HEK293 (cell line): ENCODE measurements at regions not wholly inside any gene's neighbourhood (a gene's known extent, or its start where the extent isn't known, plus 50 kb on each side); places are given as distances from the start of the nearest gene placed in this dataset.

Experiments used
- CTCF ChIA-PET: fragments of 350-600 bp; formaldehyde crosslinking; extraction: SDS; loops from one replicate; lab custom pipeline; 2021; ENCODE audit warnings: antibody characterized with exemption; lab: Yijun Ruan, JAX
- POLR2A ChIA-PET: fragments of 300-600 bp; formaldehyde crosslinking; extraction: SDS; loops from one replicate; lab custom pipeline; 2020; ENCODE audit warnings: antibody characterized with exemption, inconsistent platforms; lab: Yijun Ruan, JAX
- H3K27ac ChIP-seq: fragments of 200-500 bp; sonication (Bioruptor generic); 2 replicates; pipeline ENCODE4 v1.5.1; 2014; ENCODE audit warnings: low read depth, low read length, control low read depth, inconsistent platforms; ENCODE audit errors: extremely low read depth
- H3K36me3 ChIP-seq, 2 experiments: fragments of 200-500 bp in 1 of 2; sonication (Bioruptor generic) in 1 of 2; 1 replicate in 1 of 2; 2 replicates in 1 of 2; pipeline ENCODE4 v1.5.1; 2014 to 2017; ENCODE audit warnings: inconsistent platforms in 2 of 2, low read length in 2 of 2; ENCODE audit not compliant: control insufficient read depth in 2 of 2, insufficient read depth in 1 of 2
- H3K4me1 ChIP-seq: fragments of 200-500 bp; sonication (Bioruptor generic); 2 replicates; pipeline ENCODE4 v1.5.1; 2014; ENCODE audit warnings: mild to moderate bottlenecking, low read length, inconsistent platforms; ENCODE audit not compliant: control insufficient read depth, insufficient read depth
- H3K4me3 ChIP-seq: 2 replicates; pipeline ENCODE4 v1.5.1; 2011; ENCODE audit warnings: low read depth, mild to moderate bottlenecking, control low read depth, low read length, moderate library complexity
- H3K9me3 ChIP-seq: fragments of 200-500 bp; sonication (Bioruptor generic); 2 replicates; pipeline ENCODE4 v1.5.1; 2014; ENCODE audit warnings: low read depth, low read length, inconsistent platforms; ENCODE audit not compliant: control insufficient read depth, insufficient read depth
- ATF2 ChIP-seq: fragments of 450-650 bp; formaldehyde crosslinking; IDR thresholded peaks from 2 replicates; pipeline ENCODE4 v1.5.1; 2016; ENCODE audit warnings: missing biosample characterization, missing genetic modification characterization, low read depth
- KLF8 ChIP-seq: fragments of 450-650 bp; formaldehyde crosslinking; IDR thresholded peaks from 2 replicates; pipeline ENCODE4 v1.5.1; 2016; ENCODE audit warnings: missing biosample characterization, missing genetic modification characterization
- MEIS1 ChIP-seq: sonication (generic); formaldehyde crosslinking; IDR thresholded peaks from 2 replicates; pipeline ENCODE4 v1.8.1; 2022; ENCODE audit warnings: missing genetic modification reagents, mild to moderate bottlenecking, borderline replicate concordance
- OSR2 ChIP-seq: fragments of 450-650 bp; formaldehyde crosslinking; IDR thresholded peaks from 2 replicates; pipeline ENCODE4 v1.5.1; 2016; ENCODE audit warnings: missing biosample characterization, missing genetic modification characterization
- PBX3 ChIP-seq: sonication (generic); formaldehyde crosslinking; IDR thresholded peaks from 2 replicates; pipeline ENCODE4 v1.8.1; 2022; ENCODE audit warnings: mild to moderate bottlenecking, moderate library complexity, missing genetic modification reagents
- SETDB1 ChIP-seq: IDR thresholded peaks from one replicate; pipeline ENCODE4 v1.6.1; 2017; ENCODE audit warnings: mild to moderate bottlenecking, low read length, moderate library complexity, mixed read lengths; ENCODE audit not compliant: insufficient read length
- ZBTB1 ChIP-seq: fragments of 450-650 bp; formaldehyde crosslinking; IDR thresholded peaks from 2 replicates; pipeline ENCODE4 v1.5.1; 2016; ENCODE audit warnings: missing biosample characterization, missing genetic modification characterization
- ZBTB21 ChIP-seq: fragments of 450-650 bp; formaldehyde crosslinking; IDR thresholded peaks from 2 replicates; pipeline ENCODE4 v1.5.1; 2017; ENCODE audit warnings: missing biosample characterization, missing genetic modification characterization
- ZBTB48 ChIP-seq: fragments of 450-650 bp; formaldehyde crosslinking; IDR thresholded peaks from 2 replicates; pipeline ENCODE4 v1.5.1; 2016; ENCODE audit warnings: missing biosample characterization, missing genetic modification characterization
- ZBTB49 ChIP-seq: fragments of 450-650 bp; formaldehyde crosslinking; IDR thresholded peaks from 2 replicates; pipeline ENCODE4 v1.5.1; 2016; ENCODE audit warnings: missing biosample characterization, missing genetic modification characterization, low read depth
- ZBTB6 ChIP-seq: fragments of 450-650 bp; formaldehyde crosslinking; IDR thresholded peaks from 2 replicates; pipeline ENCODE4 v1.5.1; 2017; ENCODE audit warnings: missing biosample characterization, missing genetic modification characterization
- ZBTB8A ChIP-seq: fragments of 450-650 bp; formaldehyde crosslinking; IDR thresholded peaks from 2 replicates; pipeline ENCODE4 v1.5.1; 2016; ENCODE audit warnings: missing biosample characterization, missing genetic modification characterization
- ZFP37 ChIP-seq: fragments of 450-650 bp; formaldehyde crosslinking; IDR thresholded peaks from 2 replicates; pipeline ENCODE4 v1.5.1; 2016; ENCODE audit warnings: missing biosample characterization, missing genetic modification characterization
- ZNF266 ChIP-seq: fragments of 450-650 bp; formaldehyde crosslinking; IDR thresholded peaks from 2 replicates; pipeline ENCODE4 v1.5.1; 2016; ENCODE audit warnings: missing biosample characterization, missing genetic modification characterization, low read depth
- ZNF354C ChIP-seq: fragments of 450-650 bp; formaldehyde crosslinking; IDR thresholded peaks from 2 replicates; pipeline ENCODE4 v1.5.1; 2016; ENCODE audit warnings: missing biosample characterization, missing genetic modification characterization, low read depth, borderline replicate concordance
- ZNF404 ChIP-seq: fragments of 450-650 bp; formaldehyde crosslinking; IDR thresholded peaks from 2 replicates; pipeline ENCODE4 v1.5.1; 2017; ENCODE audit warnings: missing biosample characterization, missing genetic modification characterization
- ZNF426 ChIP-seq: fragments of 450-650 bp; formaldehyde crosslinking; IDR thresholded peaks from 2 replicates; pipeline ENCODE4 v1.5.1; 2017; ENCODE audit warnings: missing biosample characterization, missing genetic modification characterization, mild to moderate bottlenecking, inconsistent platforms, moderate library complexity
- ZNF561 ChIP-seq: fragments of 450-650 bp; IDR thresholded peaks from 2 replicates; pipeline ENCODE4 v1.5.1; 2018; ENCODE audit warnings: missing biosample characterization, missing genetic modification characterization, borderline replicate concordance
- ZNF654 ChIP-seq: fragments of 450-650 bp; formaldehyde crosslinking; IDR thresholded peaks from 2 replicates; pipeline ENCODE4 v1.5.1; 2016; ENCODE audit warnings: low read depth, missing biosample characterization, missing genetic modification characterization
- ZSCAN30 ChIP-seq: fragments of 450-650 bp; IDR thresholded peaks from 2 replicates; pipeline ENCODE4 v1.5.1; 2018; ENCODE audit warnings: missing biosample characterization, mild to moderate bottlenecking, missing genetic modification characterization, moderate library complexity
- TF ChIP-seq, protein P1 (sequence below): fragments of 450-650 bp; formaldehyde crosslinking; IDR thresholded peaks from 2 replicates; pipeline ENCODE4 v1.5.1; 2016; ENCODE audit warnings: missing biosample characterization, missing genetic modification characterization
- TF ChIP-seq, protein P2 (sequence below): fragments of 450-650 bp; formaldehyde crosslinking; IDR thresholded peaks from 2 replicates; pipeline ENCODE4 v1.5.1; 2016; ENCODE audit warnings: missing biosample characterization, missing genetic modification characterization

DNA sequence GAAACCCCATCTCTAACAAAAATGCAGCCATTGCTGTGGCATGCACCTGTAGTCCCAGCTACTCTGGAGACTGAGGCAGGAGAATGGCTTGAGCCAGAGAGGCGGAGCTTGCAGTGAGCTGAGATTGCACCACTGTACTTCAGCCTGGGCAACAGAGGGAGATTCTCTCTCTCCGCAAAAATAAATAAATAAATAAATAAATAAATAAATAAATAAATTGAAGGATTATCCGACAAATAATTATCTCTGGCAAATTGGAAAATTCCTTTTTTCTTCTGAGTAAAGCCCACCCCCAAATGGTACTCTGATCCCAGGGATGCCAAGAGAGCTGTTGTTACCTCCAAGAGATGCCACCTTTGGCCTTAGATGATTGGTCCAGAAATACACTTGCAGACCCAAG is 137.9 kb downstream of the SUDS3 start (continued):
- peak; percentile 39; the same call in 1 of the 2 replicates for TF ChIP-seq ZBTB8A (tag by site-specific recombination)
- TF ChIP-seq ZNF266 (tag by site-specific recombination), result peak; percentile 54; the same call in 1 of the 2 replicates
- TF ChIP-seq ZNF654 (tag by site-specific recombination), result peak; percentile 15; the same call in 1 of the 2 replicates
- no peak for TF ChIP-seq ZBTB49 (tag by site-specific recombination)

GRCh38 chr12:118520214-118521035 is 144.1 kb downstream of the SUDS3 start:
- Histone ChIP-seq H3K9me3 (no peaks in the 10 kb centered on the region), H3K27ac (no peak overlapping the region), H3K36me3 (no peaks in the 10 kb centered on the region), H3K4me3 (no peak overlapping the region), H3K4me1 (no peaks in the 10 kb centered on the region)
- CTCF ChIA-PET, result no interaction called here
- POLR2A ChIA-PET, result no interaction called here
- TF ChIP-seq ZBTB21 (tag by site-specific recombination) (peak; percentile 45; the same call in 1 of the 2 replicates), OSR2 (tag by site-specific recombination) (no peak)

GRCh38 chr12:118521036-118521370 is 144.6 kb downstream of the SUDS3 start:
- H3K9me3 ChIP-seq, result no peaks in the 10 kb centered on the region
- H3K36me3 ChIP-seq, result no peaks in the 10 kb centered on the region
- ChIA-PET CTCF (no interaction called here), POLR2A (no interaction called here)
- no peaks in the 10 kb centered on the region for H3K4me1 ChIP-seq
- no peak overlapping the region for H3K27ac ChIP-seq
- no peak overlapping the region for H3K4me3 ChIP-seq
- no peak for TF ChIP-seq MEIS1 (CRISPR knock-in tag)
- no peak for TF ChIP-seq SETDB1
- TF ChIP-seq, protein P1, sequence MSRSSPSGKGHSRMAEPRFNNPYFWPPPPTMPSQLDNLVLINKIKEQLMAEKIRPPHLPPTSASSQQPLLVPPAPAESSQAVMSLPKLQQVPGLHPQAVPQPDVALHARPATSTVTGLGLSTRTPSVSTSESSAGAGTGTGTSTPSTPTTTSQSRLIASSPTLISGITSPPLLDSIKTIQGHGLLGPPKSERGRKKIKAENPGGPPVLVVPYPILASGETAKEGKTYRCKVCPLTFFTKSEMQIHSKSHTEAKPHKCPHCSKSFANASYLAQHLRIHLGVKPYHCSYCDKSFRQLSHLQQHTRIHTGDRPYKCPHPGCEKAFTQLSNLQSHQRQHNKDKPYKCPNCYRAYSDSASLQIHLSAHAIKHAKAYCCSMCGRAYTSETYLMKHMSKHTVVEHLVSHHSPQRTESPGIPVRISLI (tag by site-specific recombination), result no peak
- TF ChIP-seq ZNF426, result no peak
- TF ChIP-seq, protein P2, sequence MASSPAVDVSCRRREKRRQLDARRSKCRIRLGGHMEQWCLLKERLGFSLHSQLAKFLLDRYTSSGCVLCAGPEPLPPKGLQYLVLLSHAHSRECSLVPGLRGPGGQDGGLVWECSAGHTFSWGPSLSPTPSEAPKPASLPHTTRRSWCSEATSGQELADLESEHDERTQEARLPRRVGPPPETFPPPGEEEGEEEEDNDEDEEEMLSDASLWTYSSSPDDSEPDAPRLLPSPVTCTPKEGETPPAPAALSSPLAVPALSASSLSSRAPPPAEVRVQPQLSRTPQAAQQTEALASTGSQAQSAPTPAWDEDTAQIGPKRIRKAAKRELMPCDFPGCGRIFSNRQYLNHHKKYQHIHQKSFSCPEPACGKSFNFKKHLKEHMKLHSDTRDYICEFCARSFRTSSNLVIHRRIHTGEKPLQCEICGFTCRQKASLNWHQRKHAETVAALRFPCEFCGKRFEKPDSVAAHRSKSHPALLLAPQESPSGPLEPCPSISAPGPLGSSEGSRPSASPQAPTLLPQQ, result no peak
- no peak for TF ChIP-seq ZNF561
- TF ChIP-seq PBX3 (CRISPR knock-in tag), result no peak
- no peak for TF ChIP-seq ATF2
- TF ChIP-seq KLF8 (tag by site-specific recombination), result no peak
- no peak for TF ChIP-seq ZNF354C (tag by site-specific recombination)
- no peak for TF ChIP-seq ZSCAN30 (tag by site-specific recombination)
- TF ChIP-seq ZNF404 (tag by site-specific recombination), result no peak
- no peak for TF ChIP-seq ZBTB48 (tag by site-specific recombination)
- no peak for TF ChIP-seq ZBTB1 (tag by site-specific recombination)
- no peak for TF ChIP-seq ZFP37 (tag by site-specific recombination)
- no peak for TF ChIP-seq ZBTB6 (tag by site-specific recombination)
